ENCODE measurements at regions not wholly inside any gene's neighbourhood (a gene's known extent, or its start where the extent isn't known, plus 50 kb on each side); places are given as distances from the start of the nearest gene placed in this dataset.

GRCh38 chr1:5410652-5411051, 581.6 kb downstream of the NPHP4 start:
- H3K27me3 ChIP-seq = peaks cover 0 to 8% of the 10 kb centered on the region in 2 donors
- no peak overlapping the region for H3K27ac ChIP-seq
- H3K4me1 ChIP-seq = no peaks in the 10 kb centered on the region
- intact Hi-C loops (cut with DNase I; ENCODE audit: low total_unique reads) = no loop called here
- H3K9me3 ChIP-seq = no peaks in the 10 kb centered on the region
- H3K36me3 ChIP-seq = no peaks in the 10 kb centered on the region
- H3K4me3 ChIP-seq = no peak overlapping the region
- TF ChIP-seq POLR2A (IDR thresholded peaks at IDR 0.05) = no peak
- no peak for TF ChIP-seq POLR2AphosphoS5 (IDR thresholded peaks at IDR 0.05)
- TF ChIP-seq, protein P1, sequence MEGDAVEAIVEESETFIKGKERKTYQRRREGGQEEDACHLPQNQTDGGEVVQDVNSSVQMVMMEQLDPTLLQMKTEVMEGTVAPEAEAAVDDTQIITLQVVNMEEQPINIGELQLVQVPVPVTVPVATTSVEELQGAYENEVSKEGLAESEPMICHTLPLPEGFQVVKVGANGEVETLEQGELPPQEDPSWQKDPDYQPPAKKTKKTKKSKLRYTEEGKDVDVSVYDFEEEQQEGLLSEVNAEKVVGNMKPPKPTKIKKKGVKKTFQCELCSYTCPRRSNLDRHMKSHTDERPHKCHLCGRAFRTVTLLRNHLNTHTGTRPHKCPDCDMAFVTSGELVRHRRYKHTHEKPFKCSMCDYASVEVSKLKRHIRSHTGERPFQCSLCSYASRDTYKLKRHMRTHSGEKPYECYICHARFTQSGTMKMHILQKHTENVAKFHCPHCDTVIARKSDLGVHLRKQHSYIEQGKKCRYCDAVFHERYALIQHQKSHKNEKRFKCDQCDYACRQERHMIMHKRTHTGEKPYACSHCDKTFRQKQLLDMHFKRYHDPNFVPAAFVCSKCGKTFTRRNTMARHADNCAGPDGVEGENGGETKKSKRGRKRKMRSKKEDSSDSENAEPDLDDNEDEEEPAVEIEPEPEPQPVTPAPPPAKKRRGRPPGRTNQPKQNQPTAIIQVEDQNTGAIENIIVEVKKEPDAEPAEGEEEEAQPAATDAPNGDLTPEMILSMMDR (IDR thresholded peaks at IDR 0.05) = no peak
- peak in 1 of 2 donors; percentile 42 for DNase-seq (ENCODE audit: low spot score in 2 of 2)

DNA sequence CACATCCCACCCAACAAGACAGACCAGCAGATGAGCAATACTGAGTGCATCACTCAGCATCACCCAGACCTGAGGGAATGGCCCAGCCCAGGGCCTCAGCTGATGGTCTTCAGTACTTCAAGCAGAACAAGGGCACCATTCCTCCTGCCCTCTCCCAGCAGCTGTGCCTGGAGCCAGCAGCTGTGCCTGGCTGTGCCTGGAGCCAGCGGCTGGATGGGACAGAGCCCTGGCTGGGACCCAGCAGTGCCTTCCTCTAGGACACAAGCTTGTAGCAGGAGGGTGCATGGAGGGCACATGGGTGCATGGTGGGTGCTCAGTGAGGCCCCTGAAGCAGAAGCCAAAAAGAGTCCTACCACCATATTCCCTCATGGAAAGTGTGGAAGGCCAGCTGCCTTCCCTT, 583.8 kb downstream of the NPHP4 start:
- DNase-seq (ENCODE audit: low spot score in 2 of 2) = no peak
- H3K36me3 ChIP-seq = no peaks in the 10 kb centered on the region
- no peaks in the 10 kb centered on the region for H3K9me3 ChIP-seq
- H3K4me1 ChIP-seq = no peaks in the 10 kb centered on the region
- intact Hi-C loops (cut with DNase I; ENCODE audit: low total_unique reads) = no loop called here
- TF ChIP-seq, protein P1 (IDR thresholded peaks at IDR 0.05) = no peak
- TF ChIP-seq POLR2AphosphoS5 (IDR thresholded peaks at IDR 0.05) = no peak
- no peak for TF ChIP-seq POLR2A (IDR thresholded peaks at IDR 0.05)
- H3K27me3 ChIP-seq = peaks cover 0 to 8% of the 10 kb centered on the region in 2 donors
- H3K4me3 ChIP-seq = no peak overlapping the region
- H3K27ac ChIP-seq = no peak overlapping the region

DNA sequence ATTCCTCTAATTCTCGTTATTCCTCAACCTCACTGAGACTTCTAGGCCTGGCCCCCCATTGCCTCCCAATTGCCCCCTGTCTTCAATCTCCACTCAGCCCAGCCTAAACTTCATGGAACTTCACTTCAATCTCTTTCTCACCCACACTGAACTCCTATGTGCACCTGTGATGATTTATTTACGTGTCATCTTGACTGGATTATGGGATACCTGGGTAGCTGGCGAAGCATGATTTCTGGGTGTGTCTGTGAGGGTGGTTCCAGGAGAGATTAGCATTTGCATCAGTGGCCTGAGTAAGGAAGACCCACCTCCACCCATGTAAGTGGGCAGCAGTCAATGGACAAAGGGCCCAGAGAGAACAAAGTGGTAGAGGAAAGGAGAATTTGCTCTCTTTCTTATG, 587.0 kb downstream of the NPHP4 start:
- TF ChIP-seq POLR2AphosphoS5 (IDR thresholded peaks at IDR 0.05) (no peak), POLR2A (IDR thresholded peaks at IDR 0.05) (no peak)
- TF ChIP-seq, protein P1 (IDR thresholded peaks at IDR 0.05) = no peak
- Histone ChIP-seq H3K4me1 (no peaks in the 10 kb centered on the region), H3K9me3 (no peaks in the 10 kb centered on the region), H3K4me3 (no peak overlapping the region), H3K27ac (no peak overlapping the region), H3K27me3 (no peaks in the 10 kb centered on the region), H3K36me3 (no peaks in the 10 kb centered on the region)
- intact Hi-C loops (cut with DNase I; ENCODE audit: low total_unique reads) = no loop called here
- no peak for DNase-seq (ENCODE audit: low spot score in 2 of 2)

GRCh38 chr1:5404412-5405203, 587.6 kb downstream of the NPHP4 start:
- Histone ChIP-seq H3K27me3 (no peaks in the 10 kb centered on the region), H3K9me3 (no peaks in the 10 kb centered on the region), H3K4me1 (no peaks in the 10 kb centered on the region), H3K27ac (no peak overlapping the region), H3K36me3 (no peaks in the 10 kb centered on the region), H3K4me3 (no peak overlapping the region)
- no peak for DNase-seq (ENCODE audit: low spot score in 2 of 2)
- TF ChIP-seq POLR2A (IDR thresholded peaks at IDR 0.05) (no peak), POLR2AphosphoS5 (IDR thresholded peaks at IDR 0.05) (no peak)
- TF ChIP-seq, protein P1 (IDR thresholded peaks at IDR 0.05) = no peak
- intact Hi-C loops (cut with DNase I; ENCODE audit: low total_unique reads) = no loop called here

- H3K4me3 ChIP-seq = no peak overlapping the region
- no peaks in the 10 kb centered on the region for H3K4me1 ChIP-seq
- H3K9me3 ChIP-seq = no peaks in the 10 kb centered on the region
- H3K27ac ChIP-seq = no peak overlapping the region
- no peak for DNase-seq (ENCODE audit: low spot score in 2 of 2)
- intact Hi-C loops (cut with DNase I; ENCODE audit: low total_unique reads) = no loop called here
- H3K36me3 ChIP-seq = no peaks in the 10 kb centered on the region
- TF ChIP-seq, protein P1 (IDR thresholded peaks at IDR 0.05) = no peak
- TF ChIP-seq POLR2AphosphoS5 (IDR thresholded peaks at IDR 0.05) = no peak
- no peak for TF ChIP-seq POLR2A (IDR thresholded peaks at IDR 0.05)
- H3K27me3 ChIP-seq = no peaks in the 10 kb centered on the region
Measured at GRCh38 chr1:5403935-5404334, 588.3 kb downstream of the NPHP4 start.

Measured in breast epithelium (tissue), 4 donors.